Thymus (tissue), 11 donors: ENCODE measurements at regions not wholly inside any gene's neighbourhood (a gene's known extent, or its start where the extent isn't known, plus 50 kb on each side); places are given as distances from the start of the nearest gene placed in this dataset.
"Not testable (repeated sequence)": the region's sequence is repeated elsewhere in the genome, so short reads cannot be mapped to it uniquely, and the experiment has no call there.

ENCODE experiments used
- DNase-seq, 9 donors: peaks; one replicate each; pipeline ENCODE4 v3.0.0-alpha.2; 2013; ENCODE audit warnings: low spot score in 9 of 9, low read depth in 6 of 9, missing footprints in 1 of 9
- H3K27ac ChIP-seq, 2 donors: one replicate each; pipeline ENCODE4 v1.5.1; 2013; ENCODE audit warnings: control low read depth in 1 of 2, low read depth in 1 of 2, low read length in 1 of 2, mild to moderate bottlenecking in 1 of 2, moderate library complexity in 1 of 2
- H3K27me3 ChIP-seq, 2 donors: one replicate each; pipeline ENCODE4 v1.5.1; 2013; ENCODE audit warnings: low read length in 1 of 2; ENCODE audit not compliant: control insufficient read depth in 2 of 2, insufficient read depth in 1 of 2
- H3K36me3 ChIP-seq, 2 donors: one replicate each; pipeline ENCODE4 v1.5.1; 2013; ENCODE audit warnings: low read length in 1 of 2, mild to moderate bottlenecking in 1 of 2, moderate library complexity in 1 of 2; ENCODE audit not compliant: control insufficient read depth in 2 of 2, insufficient read depth in 2 of 2
- H3K4me1 ChIP-seq, 2 donors: one replicate each; pipeline ENCODE4 v1.5.1; 2013; ENCODE audit warnings: low read length in 2 of 2; ENCODE audit not compliant: control insufficient read depth in 2 of 2, insufficient read depth in 2 of 2
- H3K4me3 ChIP-seq, 2 donors: one replicate each; pipeline ENCODE4 v1.5.1; 2013; ENCODE audit warnings: low read length in 2 of 2, control low read depth in 1 of 2, mild to moderate bottlenecking in 1 of 2
- H3K9me3 ChIP-seq, 2 donors: one replicate each; pipeline ENCODE4 v1.5.1; 2013; ENCODE audit warnings: low read length in 1 of 2, mild to moderate bottlenecking in 1 of 2; ENCODE audit not compliant: control insufficient read depth in 2 of 2, insufficient read depth in 1 of 2
- WGBS: extraction: QIAGEN DNeasy Blood & Tissue Kit; methylation state at CpG from one replicate; pipeline ENCODE4 v1.1.7; 2013; 5-methylcytosine and 5-hydroxymethylcytosine counted together
- donor health status: healthy.

GRCh38 chrX:134045372-134045771 is 60.0 kb upstream of the GPC3 start:
- H3K9me3 ChIP-seq, H3K27ac ChIP-seq, DNase-seq, H3K4me1 ChIP-seq, H3K27me3 ChIP-seq, H3K36me3 ChIP-seq, H3K4me3 ChIP-seq: not testable (repeated sequence)
- WGBS = 91% methylated on average over 2 of the region's 3 CpGs

GRCh38 chrX:134067107-134067506 is 81.7 kb upstream of the GPC3 start:
- not testable (repeated sequence) for H3K27me3 ChIP-seq, H3K4me3 ChIP-seq, H3K9me3 ChIP-seq, H3K27ac ChIP-seq, H3K36me3 ChIP-seq, DNase-seq, H3K4me1 ChIP-seq
- WGBS = 98% methylated on average over 3 of the region's 3 CpGs

GRCh38 chrX:134071899-134072298 is 86.5 kb upstream of the GPC3 start:
- not testable (repeated sequence) for H3K4me3 ChIP-seq, H3K36me3 ChIP-seq, H3K9me3 ChIP-seq, H3K27ac ChIP-seq, H3K27me3 ChIP-seq, H3K4me1 ChIP-seq, DNase-seq
- 78% methylated on average over 6 of the region's 6 CpGs for WGBS

DNA sequence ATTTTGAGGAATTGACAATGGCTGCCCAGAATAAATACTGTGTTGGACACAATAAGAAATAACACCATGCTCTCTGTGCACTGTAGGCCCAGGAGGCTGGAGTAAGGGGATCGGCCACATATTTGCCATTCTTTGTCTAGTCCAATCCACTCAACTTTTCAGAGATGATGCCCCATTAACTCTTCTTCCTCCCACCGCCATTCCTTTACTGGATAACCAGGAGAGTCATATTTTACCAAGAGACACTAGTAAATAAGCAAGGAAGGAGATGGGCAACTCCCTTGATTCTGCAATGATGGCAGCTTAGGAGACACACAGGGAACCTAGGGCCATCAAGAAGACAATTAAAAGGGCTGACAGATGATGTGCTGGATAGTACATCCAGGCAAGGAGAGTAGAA is 87.9 kb upstream of the GPC3 start:
- no peak for DNase-seq
- H3K4me1 ChIP-seq = no peaks in the 10 kb centered on the region
- H3K36me3 ChIP-seq = no peaks in the 10 kb centered on the region
- no peak overlapping the region for H3K4me3 ChIP-seq
- no peak overlapping the region for H3K27ac ChIP-seq
- peaks cover 0 to 6% of the 10 kb centered on the region in 2 donors for H3K9me3 ChIP-seq
- H3K27me3 ChIP-seq = no peaks in the 10 kb centered on the region
- WGBS = 85% methylated on average over 2 of the region's 2 CpGs

- H3K27me3 ChIP-seq = no peaks in the 10 kb centered on the region
- H3K4me3 ChIP-seq = no peak overlapping the region
- H3K9me3 ChIP-seq = peaks cover 0 to 6% of the 10 kb centered on the region in 2 donors
- 95% methylated on average over 3 of the region's 3 CpGs for WGBS
- H3K27ac ChIP-seq = no peak overlapping the region
- H3K4me1 ChIP-seq = no peaks in the 10 kb centered on the region
- no peaks in the 10 kb centered on the region for H3K36me3 ChIP-seq
- no peak for DNase-seq
These were observed 88.8 kb upstream of the GPC3 start for GRCh38 chrX:134074151-134074550.

- Histone ChIP-seq H3K4me3 (no peak overlapping the region), H3K4me1 (no peaks in the 10 kb centered on the region), H3K27ac (no peak overlapping the region), H3K36me3 (no peaks in the 10 kb centered on the region), H3K9me3 (peaks cover 0 to 6% of the 10 kb centered on the region in 2 donors), H3K27me3 (no peaks in the 10 kb centered on the region)
- 94% methylated on average over 26 of the region's 26 CpGs for WGBS
- DNase-seq = no peak
These were observed 90.7 kb upstream of the GPC3 start for GRCh38 chrX:134075894-134076718.

DNA sequence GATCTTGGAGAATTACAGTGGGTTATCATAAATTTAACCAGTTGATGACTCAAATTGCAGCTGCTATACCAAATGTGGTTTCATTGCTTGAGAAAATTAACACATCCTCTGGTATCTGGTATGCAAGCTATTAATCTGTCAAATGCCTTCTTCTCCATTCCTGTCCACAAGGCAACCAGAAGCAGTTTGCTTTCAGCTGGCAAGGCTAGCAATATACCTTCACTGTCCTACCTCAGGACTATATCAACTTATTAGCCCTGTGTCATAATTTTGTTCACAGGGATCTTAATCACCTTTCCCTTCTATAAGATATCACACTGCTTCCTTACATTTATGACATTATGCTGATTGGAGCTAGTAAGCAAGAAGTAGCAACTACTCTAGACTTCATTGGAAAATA is 110.0 kb upstream of the GPC3 start:
- Histone ChIP-seq H3K4me3 (no peak overlapping the region), H3K4me1 (no peaks in the 10 kb centered on the region), H3K9me3 (no peaks in the 10 kb centered on the region), H3K36me3 (no peaks in the 10 kb centered on the region), H3K27ac (no peak overlapping the region), H3K27me3 (no peaks in the 10 kb centered on the region)
- DNase-seq = no peak

GRCh38 chrX:134101636-134102035 is 116.2 kb upstream of the GPC3 start:
- Histone ChIP-seq H3K9me3 (no peaks in the 10 kb centered on the region), H3K36me3 (no peaks in the 10 kb centered on the region), H3K4me3 (no peak overlapping the region), H3K4me1 (no peaks in the 10 kb centered on the region), H3K27ac (no peak overlapping the region), H3K27me3 (no peaks in the 10 kb centered on the region)
- DNase-seq = peak in 1 of 9 donors; percentile 6

DNA sequence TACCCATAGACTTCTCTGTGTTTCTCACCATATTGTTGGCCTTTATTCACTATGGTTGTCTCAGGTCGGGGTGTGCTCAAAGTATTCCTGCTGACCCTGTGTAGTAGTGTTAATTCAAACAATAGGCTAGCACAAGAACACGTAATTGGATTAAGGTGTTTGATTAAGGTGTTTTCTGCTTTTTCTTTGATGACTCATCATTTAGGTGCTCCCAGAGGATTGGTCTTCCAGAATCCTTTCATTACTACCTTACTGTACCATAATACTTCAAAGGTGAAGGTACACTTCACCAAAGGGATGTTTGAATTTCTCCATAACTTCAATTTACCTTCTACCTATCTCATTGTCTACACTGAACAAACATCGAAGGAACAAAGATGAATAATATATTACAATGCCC is 121.7 kb upstream of the CCDC160 start:
- Histone ChIP-seq H3K4me1 (no peaks in the 10 kb centered on the region), H3K36me3 (no peaks in the 10 kb centered on the region), H3K27ac (no peak overlapping the region), H3K27me3 (no peaks in the 10 kb centered on the region), H3K4me3 (no peak overlapping the region), H3K9me3 (no peaks in the 10 kb centered on the region)
- DNase-seq = no peak
- 98% methylated on average over 3 of the region's 3 CpGs for WGBS
